Fibroblast of skin of abdomen (primary cell): ENCODE measurements at regions not wholly inside any gene's neighbourhood (a gene's known extent, or its start where the extent isn't known, plus 50 kb on each side); places are given as distances from the start of the nearest gene placed in this dataset.

Experiments
- DNase-seq: peaks from one replicate; pipeline ENCODE4 v3.0.0-alpha.2; 2013

- DNase-seq, result no peak
Observed at GRCh38 chr13:47508527-47509228, 492.4 kb downstream of the SUCLA2 start.

- no peak for DNase-seq
Observed at GRCh38 chr13:47503475-47503874, 497.6 kb downstream of the SUCLA2 start.

- no peak for DNase-seq
Observed at GRCh38 chr13:47502166-47502565, 498.9 kb downstream of the SUCLA2 start.

DNA sequence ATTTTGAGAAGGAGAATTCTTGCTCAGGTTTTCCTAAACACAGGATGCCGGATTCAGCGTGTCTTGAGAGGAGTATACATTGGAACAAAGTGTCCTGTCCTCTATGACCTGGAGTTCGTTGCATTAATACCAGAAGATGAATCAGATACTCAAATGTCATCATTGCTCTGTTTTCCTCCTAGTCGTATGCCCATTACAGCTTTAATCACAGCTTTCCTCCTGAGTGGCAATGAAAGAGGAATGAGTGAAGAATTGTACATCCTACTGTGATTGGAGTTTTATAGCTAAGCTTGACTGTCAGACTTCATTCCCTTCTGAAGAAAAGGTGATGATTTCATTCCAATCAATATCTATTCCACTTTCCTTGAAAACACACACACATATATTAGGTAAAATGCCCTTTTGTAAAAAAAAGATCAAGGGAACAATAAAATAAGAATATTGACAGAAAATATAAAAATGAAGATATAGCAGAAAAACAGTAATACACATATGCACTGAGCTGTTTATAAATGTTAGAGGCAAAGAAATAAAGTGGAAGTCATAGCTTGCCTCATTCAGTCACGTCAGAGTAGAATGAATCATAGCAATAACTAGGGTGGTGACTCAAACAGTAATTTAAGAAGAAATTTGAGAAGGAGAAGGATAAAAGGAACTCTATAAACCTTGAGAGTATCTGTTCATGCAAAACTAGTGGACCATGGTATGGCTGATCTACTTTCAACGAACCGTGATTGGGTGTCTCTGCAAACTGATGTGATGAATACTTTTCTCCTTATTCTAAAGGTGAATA, 501.5 kb downstream of the SUCLA2 start:
- DNase-seq, result peak; percentile 83

GRCh38 chr13:47484548-47484947, 516.5 kb downstream of the SUCLA2 start:
- DNase-seq, result peak; percentile 91

- peak; percentile 44 for DNase-seq
Observed at GRCh38 chr13:47481536-47481935, 519.5 kb downstream of the SUCLA2 start.

DNA sequence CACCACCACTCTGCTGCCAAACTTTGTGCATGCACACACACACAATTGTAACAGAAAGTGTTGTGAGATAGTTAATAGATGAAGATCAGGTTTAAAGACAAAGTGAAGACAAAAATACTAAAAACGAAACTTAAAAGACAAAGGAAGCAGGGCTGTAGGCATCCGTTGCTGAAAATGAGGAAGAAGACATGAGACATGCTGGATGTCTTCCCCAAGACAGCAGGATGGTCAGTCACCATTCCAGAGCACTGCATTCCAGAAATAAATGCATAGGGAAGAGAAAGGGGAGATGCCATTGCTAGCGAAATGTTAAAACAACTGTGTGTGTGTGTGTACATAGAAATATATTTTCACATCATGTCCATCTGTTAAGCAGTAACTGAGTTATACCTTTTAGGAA, 520.1 kb downstream of the SUCLA2 start:
- DNase-seq, result peak; percentile 44

- peak; percentile 96 for DNase-seq
Observed at GRCh38 chr13:47480121-47480520, 521.0 kb downstream of the SUCLA2 start.

- DNase-seq, result no peak
Observed at GRCh38 chr13:47478985-47479384, 522.1 kb downstream of the SUCLA2 start.

DNA sequence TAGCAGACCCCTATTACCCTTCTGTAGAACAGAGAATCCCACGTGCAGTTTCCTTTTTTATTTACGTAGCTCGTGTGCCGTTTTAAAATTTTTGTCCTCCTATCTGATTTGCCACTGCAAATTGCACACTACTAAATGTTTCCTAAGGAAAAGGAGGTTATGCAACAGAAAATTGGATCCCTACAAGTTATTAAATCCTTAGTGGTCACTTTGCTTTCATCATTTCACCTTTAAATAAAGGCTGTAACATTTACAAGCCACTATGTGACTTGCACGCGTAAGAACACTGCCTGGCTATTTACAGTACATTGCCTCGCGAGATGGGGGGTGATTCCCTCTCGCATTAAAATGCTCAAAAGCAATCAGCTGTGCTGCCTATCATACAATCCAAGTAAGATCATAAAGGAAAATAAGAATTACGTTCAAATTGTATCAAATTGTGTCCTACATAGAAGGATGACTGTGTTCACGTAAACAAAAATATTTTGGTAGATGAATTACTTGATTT, 525.6 kb downstream of the SUCLA2 start:
- DNase-seq, result no peak

- DNase-seq, result no peak
Observed at GRCh38 chr13:47474839-47475238, 526.2 kb downstream of the SUCLA2 start.

GRCh38 chr13:47474326-47474725, 526.7 kb downstream of the SUCLA2 start:
- no peak for DNase-seq

- DNase-seq, result no peak
Observed at GRCh38 chr13:47472516-47472915, 528.6 kb downstream of the SUCLA2 start.

DNA sequence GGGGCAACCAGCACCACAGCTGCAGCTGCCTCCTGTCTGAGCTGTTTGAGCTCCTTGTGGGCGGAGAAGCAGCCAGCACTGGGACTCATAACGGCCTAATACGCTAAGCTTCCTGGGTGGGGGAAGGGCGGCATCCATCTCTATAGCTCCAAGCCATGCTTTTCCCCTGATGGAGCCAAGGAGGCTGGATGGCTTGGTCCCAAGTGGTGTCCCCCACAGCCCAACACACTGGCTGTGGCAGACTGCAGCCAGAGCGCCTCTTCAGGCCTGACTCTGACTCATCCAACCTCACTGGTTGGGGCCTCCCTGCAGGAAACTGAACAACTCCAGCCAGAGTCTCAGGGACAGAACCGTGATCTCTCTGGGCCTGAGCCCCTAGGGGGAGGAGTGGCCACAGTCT, 537.3 kb downstream of the SUCLA2 start:
- DNase-seq, result peak; percentile 85

GRCh38 chr13:47463002-47463401, 538.1 kb downstream of the SUCLA2 start:
- DNase-seq, result no peak

DNA sequence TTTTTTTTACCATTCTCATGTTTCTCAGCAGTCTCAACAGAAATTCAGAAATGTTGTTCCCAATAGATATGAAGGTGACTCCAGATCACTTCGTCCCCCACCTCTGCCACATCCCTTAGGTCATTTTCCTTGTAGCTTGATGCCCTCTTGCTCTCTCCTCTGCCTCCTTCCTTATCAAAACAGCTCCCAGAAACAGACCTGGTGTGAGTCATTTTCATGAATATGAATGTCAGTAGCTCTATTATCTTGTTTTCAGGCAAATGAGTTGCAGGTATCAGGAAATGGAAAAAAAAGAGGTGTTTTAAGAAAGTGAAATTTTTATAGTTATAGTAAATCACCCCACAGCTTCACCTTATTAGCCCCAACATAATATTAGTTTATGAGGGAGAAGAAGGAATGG, 539.3 kb downstream of the SUCLA2 start:
- no peak for DNase-seq

DNA sequence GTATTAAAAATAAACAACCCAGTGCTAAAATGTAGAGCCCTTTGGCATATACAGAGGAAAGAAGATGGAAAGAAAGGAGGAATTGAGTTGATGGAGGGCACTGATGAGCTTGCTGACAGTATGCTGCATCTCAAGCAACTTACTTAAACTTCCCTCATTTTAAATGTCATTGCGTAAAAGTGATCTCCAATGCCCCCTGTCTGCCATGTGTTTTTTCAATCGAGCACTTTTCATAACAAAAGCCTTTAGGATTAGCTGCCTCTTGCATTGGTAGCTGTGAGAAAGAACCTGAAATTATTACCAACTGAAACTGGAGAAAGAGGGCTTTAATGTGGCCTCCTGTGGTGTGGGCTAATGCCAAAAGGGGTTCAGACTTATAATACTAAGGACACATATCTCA, 541.6 kb downstream of the SUCLA2 start:
- DNase-seq, result peak; percentile 41

DNA sequence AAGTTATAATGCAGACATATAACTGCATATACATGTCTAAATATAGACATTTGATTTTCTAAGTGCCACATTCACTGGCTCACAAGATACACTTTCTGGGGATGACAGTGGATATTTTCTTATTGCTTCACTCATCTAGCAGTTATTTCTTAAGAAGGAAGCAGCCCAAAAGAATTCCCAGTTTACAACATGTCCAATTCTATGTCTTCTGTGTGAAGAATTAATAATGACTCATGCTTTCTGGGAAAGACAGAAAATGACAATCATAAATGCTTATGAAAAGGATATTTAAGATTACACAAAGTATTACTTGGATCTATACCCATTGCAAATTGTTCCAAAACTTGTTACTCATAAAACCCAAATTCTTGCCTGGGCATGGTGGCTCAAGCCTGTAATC, 543.4 kb downstream of the SUCLA2 start:
- peak; percentile 73 for DNase-seq

GRCh38 chr13:47455626-47456025, 545.4 kb downstream of the SUCLA2 start:
- DNase-seq, result no peak

DNA sequence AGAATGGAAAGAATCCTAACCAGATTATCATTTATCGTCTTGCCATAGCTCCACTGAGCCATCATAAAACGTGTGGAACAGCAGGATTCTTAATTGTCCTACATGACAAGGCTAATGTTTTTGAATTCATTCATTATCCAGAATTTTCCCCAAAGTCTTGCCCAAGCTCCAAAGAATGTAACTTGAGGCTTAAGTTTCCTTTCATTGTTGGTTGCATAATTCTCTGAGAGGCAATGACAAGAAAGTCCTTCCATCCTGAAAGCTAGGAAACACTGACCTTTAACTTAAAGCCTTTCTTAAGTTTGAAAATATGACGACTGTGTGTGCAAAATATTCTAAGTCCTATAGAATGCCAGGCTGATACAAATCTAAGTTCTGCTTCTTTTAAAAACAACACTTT, 546.1 kb downstream of the SUCLA2 start:
- DNase-seq, result peak; percentile 28

GRCh38 chr13:47437406-47437805, 540.6 kb upstream of the HTR2A start:
- DNase-seq, result peak; percentile 67

GRCh38 chr13:47433461-47434005, 536.7 kb upstream of the HTR2A start:
- DNase-seq, result peak; percentile 37

DNA sequence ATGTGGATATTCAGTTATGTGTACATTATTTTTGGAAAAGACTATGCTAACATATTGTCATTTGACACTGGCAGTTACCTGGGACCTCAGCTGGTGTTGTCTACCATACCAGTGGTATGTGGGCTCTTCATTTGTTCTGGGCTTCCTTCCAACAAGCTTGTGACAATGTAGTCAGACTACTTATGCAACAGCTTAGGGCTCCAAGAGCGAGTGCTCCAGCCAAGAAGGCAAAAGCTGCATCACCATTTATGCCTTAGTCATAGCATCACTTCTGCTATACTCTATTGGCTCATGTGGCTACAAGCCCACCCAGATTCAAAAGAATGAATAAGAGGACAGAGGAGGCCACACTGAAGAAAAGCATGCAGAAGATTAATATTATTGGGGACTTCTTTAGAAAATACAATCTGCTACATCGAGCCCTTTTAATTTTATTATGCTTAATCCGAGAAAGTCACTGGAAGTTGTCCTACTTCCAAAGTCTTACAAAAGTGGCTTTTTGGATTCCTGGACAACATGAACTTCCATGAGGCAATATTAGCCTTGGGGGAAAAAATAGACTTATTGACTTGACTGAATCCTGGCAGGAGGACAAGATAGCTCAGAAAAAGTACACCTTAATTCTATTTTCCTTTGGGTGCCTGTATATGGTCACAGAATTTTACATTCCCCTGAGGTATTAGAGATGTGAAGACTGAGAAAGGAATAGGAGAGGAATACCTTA, 529.4 kb upstream of the HTR2A start:
- DNase-seq, result peak; percentile 71
